Fibroblast of pulmonary artery (primary cell): ENCODE measurements at regions not wholly inside any gene's neighbourhood (a gene's known extent, or its start where the extent isn't known, plus 50 kb on each side); places are given as distances from the start of the nearest gene placed in this dataset.

Experiments
- DNase-seq: peaks from one replicate; pipeline ENCODE4 v3.0.0-alpha.2; 2010; ENCODE audit warnings: low read depth
- H3K4me3 ChIP-seq: replicated peaks from 2 replicates; pipeline ENCODE4 v1.5.1; 2011; ENCODE audit warnings: low read depth, mild to moderate bottlenecking, control low read depth, low read length, moderate library complexity
- TF ChIP-seq, protein P1 (sequence below): IDR thresholded peaks from 2 replicates; pipeline ENCODE4 v1.5.1; 2011; ENCODE audit warnings: mild to moderate bottlenecking, control low read depth, low read length, inconsistent platforms; ENCODE audit errors: missing control alignments

DNA sequence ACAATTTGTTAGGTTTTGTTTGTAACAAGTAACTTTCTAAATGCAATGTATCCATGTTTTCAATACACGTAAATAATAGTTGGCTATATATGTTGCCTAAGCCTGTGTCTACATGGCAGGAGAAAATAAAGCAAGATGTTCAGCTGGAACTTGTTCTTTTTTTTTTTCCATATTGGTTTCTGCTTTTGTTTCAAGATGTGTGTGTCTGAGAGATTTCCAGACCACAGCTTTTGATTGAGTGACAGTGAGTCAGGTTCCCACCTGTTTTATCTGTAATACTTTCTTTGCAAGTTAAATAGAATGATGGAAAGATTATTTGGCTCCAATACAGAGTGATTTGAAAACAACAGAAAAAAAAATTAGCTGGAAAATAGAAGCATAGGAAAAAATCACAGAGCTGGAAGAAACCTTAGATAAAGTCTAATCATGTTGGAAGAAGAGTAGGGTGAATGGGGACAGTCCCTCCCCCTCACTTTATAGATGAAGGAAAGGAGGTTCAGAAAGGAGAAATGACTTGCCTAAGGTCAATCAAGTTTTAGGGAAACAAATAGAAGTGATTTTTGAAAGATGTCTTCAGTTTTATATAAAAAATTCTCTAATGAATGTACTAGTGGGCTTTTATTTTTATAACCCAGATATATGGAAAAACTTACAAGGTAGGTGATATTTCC is 150.9 kb upstream of the STMND1 start:
- TF ChIP-seq, protein P1, sequence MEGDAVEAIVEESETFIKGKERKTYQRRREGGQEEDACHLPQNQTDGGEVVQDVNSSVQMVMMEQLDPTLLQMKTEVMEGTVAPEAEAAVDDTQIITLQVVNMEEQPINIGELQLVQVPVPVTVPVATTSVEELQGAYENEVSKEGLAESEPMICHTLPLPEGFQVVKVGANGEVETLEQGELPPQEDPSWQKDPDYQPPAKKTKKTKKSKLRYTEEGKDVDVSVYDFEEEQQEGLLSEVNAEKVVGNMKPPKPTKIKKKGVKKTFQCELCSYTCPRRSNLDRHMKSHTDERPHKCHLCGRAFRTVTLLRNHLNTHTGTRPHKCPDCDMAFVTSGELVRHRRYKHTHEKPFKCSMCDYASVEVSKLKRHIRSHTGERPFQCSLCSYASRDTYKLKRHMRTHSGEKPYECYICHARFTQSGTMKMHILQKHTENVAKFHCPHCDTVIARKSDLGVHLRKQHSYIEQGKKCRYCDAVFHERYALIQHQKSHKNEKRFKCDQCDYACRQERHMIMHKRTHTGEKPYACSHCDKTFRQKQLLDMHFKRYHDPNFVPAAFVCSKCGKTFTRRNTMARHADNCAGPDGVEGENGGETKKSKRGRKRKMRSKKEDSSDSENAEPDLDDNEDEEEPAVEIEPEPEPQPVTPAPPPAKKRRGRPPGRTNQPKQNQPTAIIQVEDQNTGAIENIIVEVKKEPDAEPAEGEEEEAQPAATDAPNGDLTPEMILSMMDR, result no peak
- no peak overlapping the region for H3K4me3 ChIP-seq
- DNase-seq, result no peak

DNA sequence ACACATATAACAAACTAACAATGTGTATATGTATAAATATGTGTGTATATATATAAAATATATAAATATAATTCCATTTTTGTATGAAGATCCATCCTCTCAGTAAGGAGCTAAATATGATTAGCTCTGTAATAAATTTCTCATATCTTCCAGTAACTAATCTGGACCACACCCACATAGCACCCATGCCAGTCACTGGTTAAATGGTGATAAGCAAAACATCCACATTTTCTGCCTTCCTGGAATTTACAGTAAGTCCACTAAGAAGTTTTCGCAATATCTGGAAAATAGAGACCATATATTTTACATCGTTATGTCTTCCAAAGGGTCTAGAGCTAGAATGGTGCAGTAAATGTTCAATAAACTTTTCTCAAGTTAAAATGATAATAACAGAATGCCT is 151.5 kb upstream of the STMND1 start:
- H3K4me3 ChIP-seq, result no peak overlapping the region
- no peak for DNase-seq
- TF ChIP-seq, protein P1, result no peak

- no peak for DNase-seq
- TF ChIP-seq, protein P1, result no peak
- no peak overlapping the region for H3K4me3 ChIP-seq
Measured at GRCh38 chr6:16949716-16950115, 152.1 kb upstream of the STMND1 start.

DNA sequence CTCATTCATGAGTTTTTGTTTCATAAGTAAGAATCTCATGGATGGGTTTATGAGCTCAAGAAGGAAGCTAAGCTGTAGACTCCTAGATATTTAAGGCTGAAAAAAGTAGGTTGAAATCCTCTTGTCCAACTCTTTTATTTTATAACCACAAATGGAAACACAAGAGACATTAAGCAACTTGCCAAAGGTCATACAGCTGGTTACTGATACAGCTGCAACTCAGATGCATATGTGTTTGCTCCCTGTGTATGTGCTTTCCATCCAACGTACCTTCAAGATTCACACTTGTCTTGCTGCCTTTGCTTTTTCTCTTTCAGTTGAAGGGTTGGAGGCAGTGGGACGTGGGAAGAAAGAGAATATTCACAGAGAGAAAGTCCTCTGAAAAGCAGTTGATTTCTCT is 153.5 kb upstream of the STMND1 start:
- TF ChIP-seq, protein P1, result no peak
- DNase-seq, result no peak
- no peak overlapping the region for H3K4me3 ChIP-seq

DNA sequence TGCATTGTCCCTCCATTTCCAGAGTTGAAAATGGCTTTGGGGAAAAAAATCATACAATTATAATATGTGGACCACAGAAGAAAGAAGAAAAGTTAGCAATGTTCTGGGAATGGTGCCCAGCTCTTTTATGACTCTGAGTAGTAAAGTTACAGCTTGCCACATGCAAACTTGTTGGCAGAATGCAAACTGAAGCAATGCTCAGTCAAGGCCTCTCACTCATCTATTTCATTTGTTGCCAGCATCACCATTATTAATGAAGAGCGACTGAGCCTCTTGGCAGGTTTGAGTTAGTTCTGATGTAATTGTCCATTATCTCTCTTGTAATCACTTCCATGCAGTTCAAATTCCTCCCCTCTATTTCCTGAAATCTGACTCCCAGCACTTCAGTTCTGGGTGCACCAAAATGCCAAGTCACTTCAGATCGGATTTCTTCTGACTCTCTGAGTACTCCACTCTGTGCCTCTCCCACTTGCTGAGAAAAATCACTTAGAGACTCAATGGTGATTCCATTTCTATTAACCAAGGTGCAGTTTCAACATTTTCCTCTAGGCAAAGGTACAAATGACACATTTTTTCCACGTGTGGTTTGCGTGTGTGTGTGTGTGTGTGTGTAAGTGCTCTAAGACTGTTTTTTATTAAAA is 154.4 kb upstream of the STMND1 start:
- peak; percentile 96 for DNase-seq
- TF ChIP-seq, protein P1, result no peak
- H3K4me3 ChIP-seq, result no peak overlapping the region

DNA sequence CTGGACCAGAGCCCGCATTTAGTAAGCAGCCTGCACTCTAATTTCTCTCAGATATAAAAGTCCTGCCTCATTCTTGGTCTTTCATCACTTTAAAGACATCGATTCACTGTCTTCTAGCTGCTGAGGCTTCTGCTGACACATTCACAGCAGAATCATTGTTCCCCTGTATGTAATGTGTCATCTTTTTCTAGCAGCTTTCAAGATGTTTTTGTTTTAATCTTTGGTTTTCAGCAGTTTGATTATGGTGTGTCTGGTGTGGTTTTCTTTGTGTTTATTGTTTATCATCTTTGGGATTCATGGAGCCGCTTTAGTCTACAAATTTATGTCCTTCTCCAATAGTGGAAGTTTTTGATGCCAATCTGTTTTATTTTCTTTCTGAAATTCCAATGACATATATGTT is 157.3 kb upstream of the STMND1 start:
- TF ChIP-seq, protein P1, result no peak
- DNase-seq, result no peak

DNA sequence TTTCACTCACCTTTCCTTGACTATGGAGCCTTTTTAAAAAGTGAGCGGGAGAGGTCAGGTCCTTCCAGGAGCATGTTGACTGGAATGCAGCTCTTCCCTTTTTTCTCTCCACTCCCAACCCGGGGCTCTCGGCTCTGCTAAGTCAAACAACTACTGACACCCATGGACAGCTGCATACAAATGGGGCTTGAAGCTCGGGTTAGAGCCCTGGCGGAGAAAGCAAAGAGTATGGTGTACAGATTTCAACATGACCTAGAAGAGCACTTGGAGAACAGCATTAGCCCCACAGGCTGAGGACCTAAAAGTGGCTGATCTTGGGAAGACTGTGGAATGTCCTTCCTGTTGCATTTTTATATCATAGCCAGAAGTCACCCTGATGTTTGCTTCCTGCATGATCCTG is 162.0 kb upstream of the STMND1 start:
- TF ChIP-seq, protein P1, result no peak
- DNase-seq, result no peak
- no peak overlapping the region for H3K4me3 ChIP-seq

More for the DNA sequence above, 157.3 kb upstream of the STMND1 start:
- no peak overlapping the region for H3K4me3 ChIP-seq
